ENCODE measurements at regions not wholly inside any gene's neighbourhood (a gene's known extent, or its start where the extent isn't known, plus 50 kb on each side); places are given as distances from the start of the nearest gene placed in this dataset.

DNA sequence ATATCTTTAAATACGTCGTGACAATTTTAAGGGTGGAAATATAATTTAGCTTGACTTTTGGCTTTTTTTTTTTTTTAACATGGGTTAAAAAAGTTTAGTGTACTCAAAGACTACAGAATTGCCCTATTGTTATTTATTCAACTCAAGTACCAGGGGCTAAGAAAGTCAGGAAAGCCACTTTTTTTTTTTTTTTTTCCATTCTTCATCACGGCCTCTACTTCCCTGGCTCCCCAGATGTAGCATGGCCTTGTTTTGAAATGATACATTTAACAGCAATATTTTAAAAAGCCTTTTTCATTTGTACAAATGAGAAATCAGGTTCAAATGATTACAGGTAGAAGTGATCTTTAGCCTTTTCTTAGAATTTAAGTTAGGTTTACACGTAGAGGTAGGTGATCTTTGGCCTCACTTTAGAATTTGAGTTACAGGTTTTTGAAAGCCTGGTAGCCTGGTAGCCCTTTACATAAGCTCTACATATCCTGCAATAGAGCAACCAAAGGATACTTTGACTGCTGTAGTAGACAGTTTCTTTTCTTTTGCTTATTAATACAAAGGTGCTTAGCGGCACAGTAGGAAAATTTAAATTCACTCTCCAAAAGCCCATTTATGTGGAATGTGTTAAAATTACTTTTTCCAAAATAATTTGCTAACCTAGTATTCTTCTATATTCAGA, 160.5 kb upstream of the MMS22L start:
- in situ Hi-C loops (cut with MboI; ENCODE audit: low pct_unique_long_range_greater_than_20kb, low sequenced_read_pairs, unreplicated experiment): no loop called here

DNA sequence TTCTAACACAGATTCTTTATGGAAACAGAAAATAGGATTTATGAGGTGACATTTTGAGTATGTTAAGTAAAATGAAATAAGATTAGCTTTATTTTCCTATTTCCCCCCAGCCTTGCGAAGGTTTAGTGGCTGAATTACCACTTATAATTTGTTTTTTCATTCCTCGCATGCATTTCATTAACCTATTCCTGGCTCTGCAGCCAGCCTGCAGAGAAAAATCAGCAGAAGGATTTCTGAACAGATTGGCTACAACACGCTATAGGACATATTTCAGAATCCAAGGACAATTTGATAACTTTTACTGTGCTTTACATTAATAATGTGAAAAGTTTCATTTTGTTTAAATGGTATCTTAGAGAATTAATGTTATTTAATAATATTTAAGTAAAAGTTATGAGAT, 162.4 kb upstream of the MMS22L start:
- in situ Hi-C loops (cut with MboI; ENCODE audit: low pct_unique_long_range_greater_than_20kb, low sequenced_read_pairs, unreplicated experiment): no loop called here
- DNase-seq (ENCODE audit: low spot score): no peak
- TF ChIP-seq, protein P1, sequence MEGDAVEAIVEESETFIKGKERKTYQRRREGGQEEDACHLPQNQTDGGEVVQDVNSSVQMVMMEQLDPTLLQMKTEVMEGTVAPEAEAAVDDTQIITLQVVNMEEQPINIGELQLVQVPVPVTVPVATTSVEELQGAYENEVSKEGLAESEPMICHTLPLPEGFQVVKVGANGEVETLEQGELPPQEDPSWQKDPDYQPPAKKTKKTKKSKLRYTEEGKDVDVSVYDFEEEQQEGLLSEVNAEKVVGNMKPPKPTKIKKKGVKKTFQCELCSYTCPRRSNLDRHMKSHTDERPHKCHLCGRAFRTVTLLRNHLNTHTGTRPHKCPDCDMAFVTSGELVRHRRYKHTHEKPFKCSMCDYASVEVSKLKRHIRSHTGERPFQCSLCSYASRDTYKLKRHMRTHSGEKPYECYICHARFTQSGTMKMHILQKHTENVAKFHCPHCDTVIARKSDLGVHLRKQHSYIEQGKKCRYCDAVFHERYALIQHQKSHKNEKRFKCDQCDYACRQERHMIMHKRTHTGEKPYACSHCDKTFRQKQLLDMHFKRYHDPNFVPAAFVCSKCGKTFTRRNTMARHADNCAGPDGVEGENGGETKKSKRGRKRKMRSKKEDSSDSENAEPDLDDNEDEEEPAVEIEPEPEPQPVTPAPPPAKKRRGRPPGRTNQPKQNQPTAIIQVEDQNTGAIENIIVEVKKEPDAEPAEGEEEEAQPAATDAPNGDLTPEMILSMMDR (IDR thresholded peaks at IDR 0.05; ENCODE audit: extremely low read depth, insufficient read depth, missing control alignments): no peak

More for the DNA sequence above, 160.5 kb upstream of the MMS22L start:
- TF ChIP-seq, protein P1 (IDR thresholded peaks at IDR 0.05; ENCODE audit: extremely low read depth, insufficient read depth, missing control alignments): no peak
- DNase-seq (ENCODE audit: low spot score): no peak

DNA sequence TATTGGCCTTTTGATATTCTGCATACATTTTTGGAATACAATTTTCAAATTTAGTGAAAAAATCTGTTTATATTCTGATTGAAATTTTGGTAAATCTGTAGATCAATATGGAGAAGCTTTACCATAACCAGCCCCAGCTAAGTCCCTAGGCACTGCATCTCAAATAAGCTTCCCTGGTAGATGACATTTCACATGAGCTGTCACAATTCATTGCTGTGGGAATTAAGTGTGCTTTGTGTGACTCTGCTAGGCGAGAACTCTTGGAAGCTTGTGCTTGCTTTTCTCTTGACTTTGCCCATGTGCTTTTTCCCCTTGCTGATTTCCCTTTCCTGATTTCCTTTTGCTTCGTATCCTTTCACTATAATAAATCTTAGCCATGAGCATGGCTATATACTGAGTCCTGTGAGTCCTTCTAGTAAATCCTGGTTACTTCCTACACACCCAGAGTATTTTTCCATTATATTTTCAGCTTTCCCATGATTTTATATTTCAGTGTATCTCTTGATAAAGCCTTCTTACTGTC, 166.5 kb upstream of the MMS22L start:
- in situ Hi-C loops (cut with MboI; ENCODE audit: low pct_unique_long_range_greater_than_20kb, low sequenced_read_pairs, unreplicated experiment): no loop called here
- TF ChIP-seq, protein P1 (IDR thresholded peaks at IDR 0.05; ENCODE audit: extremely low read depth, insufficient read depth, missing control alignments): no peak
- no peak for DNase-seq (ENCODE audit: low spot score)

DNA sequence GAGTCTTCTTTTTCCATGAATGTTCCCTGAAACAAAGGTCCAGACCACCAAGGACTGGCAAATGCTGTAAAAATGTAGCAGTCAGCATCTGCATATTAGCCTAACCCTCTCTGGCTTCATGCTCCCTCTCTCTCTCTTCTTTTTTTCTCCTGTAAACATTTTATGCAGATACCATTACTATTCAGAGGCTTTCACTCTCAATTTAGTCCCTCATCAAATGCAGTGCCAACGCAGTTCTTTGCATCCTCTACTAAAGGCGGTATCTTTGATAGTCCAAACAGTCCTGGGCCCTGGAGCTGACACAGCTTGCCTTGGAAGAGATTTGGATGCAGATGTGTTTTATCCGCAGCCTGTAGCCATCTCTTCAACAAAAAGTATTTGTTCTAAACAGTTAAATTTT, 167.1 kb upstream of the MMS22L start:
- TF ChIP-seq, protein P1 (IDR thresholded peaks at IDR 0.05; ENCODE audit: extremely low read depth, insufficient read depth, missing control alignments): no peak
- DNase-seq (ENCODE audit: low spot score): no peak
- in situ Hi-C loops (cut with MboI; ENCODE audit: low pct_unique_long_range_greater_than_20kb, low sequenced_read_pairs, unreplicated experiment): no loop called here

DNA sequence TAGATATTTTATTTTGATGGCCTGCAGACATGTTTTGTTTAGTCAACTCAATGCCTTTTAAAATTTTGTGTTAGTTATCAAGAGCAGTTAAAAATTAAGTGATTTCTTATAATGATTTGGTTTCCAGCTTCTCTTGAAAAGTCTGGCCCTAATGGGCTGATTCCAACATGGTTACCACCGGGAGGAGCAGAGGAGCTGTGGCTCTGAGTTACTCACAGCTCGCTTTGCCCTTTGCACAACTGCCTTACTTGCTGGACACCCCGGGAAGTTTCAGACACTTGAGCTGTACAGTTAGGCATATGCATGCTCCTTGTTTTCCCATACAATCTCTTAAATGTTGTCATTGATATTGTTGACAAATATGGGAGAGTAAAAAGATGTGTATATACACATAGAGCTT, 173.1 kb upstream of the MMS22L start:
- TF ChIP-seq, protein P1 (IDR thresholded peaks at IDR 0.05; ENCODE audit: extremely low read depth, insufficient read depth, missing control alignments): no peak
- in situ Hi-C loops (cut with MboI; ENCODE audit: low pct_unique_long_range_greater_than_20kb, low sequenced_read_pairs, unreplicated experiment): no loop called here
- DNase-seq (ENCODE audit: low spot score): no peak

DNA sequence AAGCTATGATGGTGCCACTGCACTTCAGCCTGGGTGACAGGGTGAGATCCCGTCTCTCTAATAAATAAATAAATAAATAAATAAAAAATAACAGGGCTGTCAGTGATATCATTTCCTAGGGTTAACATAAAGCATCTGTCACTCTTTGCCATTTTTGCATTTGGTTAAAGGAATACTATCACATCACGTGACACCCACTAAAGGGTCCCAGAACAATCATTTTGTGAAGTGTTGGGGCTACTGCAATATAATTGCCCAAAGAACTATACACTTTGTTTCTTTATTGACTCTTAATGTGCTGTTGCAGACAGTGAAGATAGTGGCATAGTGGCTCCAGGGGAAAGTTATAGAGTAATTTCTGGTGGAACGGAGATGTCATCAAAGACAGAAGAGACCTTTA, 176.5 kb upstream of the MMS22L start:
- in situ Hi-C loops (cut with MboI; ENCODE audit: low pct_unique_long_range_greater_than_20kb, low sequenced_read_pairs, unreplicated experiment): no loop called here
- no peak for DNase-seq (ENCODE audit: low spot score)
- TF ChIP-seq, protein P1 (IDR thresholded peaks at IDR 0.05; ENCODE audit: extremely low read depth, insufficient read depth, missing control alignments): no peak

All from GM13977 (cell line).